ENCODE measurements at regions not wholly inside any gene's neighbourhood (a gene's known extent, or its start where the extent isn't known, plus 50 kb on each side); places are given as distances from the start of the nearest gene placed in this dataset.

DNA sequence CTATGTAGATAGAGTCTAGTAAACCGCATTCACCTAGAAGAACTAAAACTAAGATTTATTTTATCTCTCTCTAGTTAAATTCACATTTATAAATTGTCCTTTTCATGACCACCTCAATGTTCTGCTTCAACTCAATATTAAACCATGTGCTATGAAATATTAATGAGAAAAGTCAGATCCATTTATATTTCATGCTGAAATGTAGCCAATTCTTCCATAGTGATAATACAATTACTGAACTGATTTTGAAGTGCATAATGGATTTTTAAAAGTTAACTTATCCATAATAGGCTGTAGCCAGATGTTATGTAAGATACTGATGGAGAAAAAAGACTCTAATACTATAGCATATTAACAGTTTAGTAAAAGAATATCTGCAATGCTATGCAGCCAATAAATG is 479.7 kb upstream of the PCDH15 start:
- TF ChIP-seq, protein P1, sequence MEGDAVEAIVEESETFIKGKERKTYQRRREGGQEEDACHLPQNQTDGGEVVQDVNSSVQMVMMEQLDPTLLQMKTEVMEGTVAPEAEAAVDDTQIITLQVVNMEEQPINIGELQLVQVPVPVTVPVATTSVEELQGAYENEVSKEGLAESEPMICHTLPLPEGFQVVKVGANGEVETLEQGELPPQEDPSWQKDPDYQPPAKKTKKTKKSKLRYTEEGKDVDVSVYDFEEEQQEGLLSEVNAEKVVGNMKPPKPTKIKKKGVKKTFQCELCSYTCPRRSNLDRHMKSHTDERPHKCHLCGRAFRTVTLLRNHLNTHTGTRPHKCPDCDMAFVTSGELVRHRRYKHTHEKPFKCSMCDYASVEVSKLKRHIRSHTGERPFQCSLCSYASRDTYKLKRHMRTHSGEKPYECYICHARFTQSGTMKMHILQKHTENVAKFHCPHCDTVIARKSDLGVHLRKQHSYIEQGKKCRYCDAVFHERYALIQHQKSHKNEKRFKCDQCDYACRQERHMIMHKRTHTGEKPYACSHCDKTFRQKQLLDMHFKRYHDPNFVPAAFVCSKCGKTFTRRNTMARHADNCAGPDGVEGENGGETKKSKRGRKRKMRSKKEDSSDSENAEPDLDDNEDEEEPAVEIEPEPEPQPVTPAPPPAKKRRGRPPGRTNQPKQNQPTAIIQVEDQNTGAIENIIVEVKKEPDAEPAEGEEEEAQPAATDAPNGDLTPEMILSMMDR (IDR thresholded peaks at IDR 0.05), result no peak
- TF ChIP-seq POLR2A (IDR thresholded peaks at IDR 0.05) (no peak), EP300 (IDR thresholded peaks at IDR 0.05) (no peak)

Measured in tibial nerve (tissue), 4 donors.